ENCODE measurements at regions not wholly inside any gene's neighbourhood (a gene's known extent, or its start where the extent isn't known, plus 50 kb on each side); places are given as distances from the start of the nearest gene placed in this dataset.
"Not testable (repeated sequence)": the region's sequence is repeated elsewhere in the genome, so short reads cannot be mapped to it uniquely, and the experiment has no call there.

DNA sequence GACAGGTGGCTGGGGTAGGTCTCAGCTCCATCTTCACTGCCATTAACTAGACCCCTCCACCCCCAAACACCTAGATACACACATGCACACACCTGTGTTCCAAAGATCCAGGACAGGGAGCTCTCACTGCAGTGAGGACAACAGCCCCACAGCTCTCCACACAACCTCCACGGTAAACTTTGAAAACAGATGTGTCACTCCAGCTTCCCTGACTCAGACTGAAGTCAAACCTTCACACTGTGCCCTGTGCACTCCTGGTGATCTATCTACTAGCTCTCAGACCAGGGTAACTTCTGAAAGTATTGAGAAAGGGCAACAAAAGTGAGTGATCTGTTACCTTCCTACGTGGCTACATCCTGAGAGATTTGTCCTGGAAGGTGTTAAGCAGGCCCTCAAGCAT is 519.8 kb downstream of the XPNPEP1 start:
- no peak for DNase-seq

GRCh38 chr10:109393425-109393824 is 529.9 kb downstream of the XPNPEP1 start:
- no peak for DNase-seq

GRCh38 chr10:109386921-109387320 is 536.4 kb downstream of the XPNPEP1 start:
- DNase-seq = no peak

- no peak for DNase-seq
Observed at GRCh38 chr10:109386101-109386500, 537.2 kb downstream of the XPNPEP1 start.

DNA sequence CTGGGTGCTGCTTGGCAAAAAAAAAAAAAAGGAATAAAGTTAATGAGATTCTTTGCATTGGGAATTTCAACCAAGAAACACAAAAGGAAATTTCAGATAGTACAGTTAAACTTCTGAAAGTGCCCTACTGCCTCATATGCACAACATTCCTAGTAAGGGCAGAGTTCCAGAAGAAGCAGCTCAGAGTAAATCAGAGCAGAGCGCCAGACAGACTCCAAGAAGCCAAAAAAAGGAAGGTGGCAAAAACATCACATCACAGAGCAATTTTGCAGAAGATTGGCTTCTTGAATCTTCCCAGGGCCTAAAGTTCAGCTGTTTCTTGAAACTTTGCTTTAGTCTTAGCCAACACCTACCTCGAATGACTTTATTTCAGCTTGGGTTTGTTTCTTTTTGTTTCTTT is 544.1 kb downstream of the XPNPEP1 start:
- DNase-seq = no peak

- no peak for DNase-seq
Observed at GRCh38 chr10:109374215-109374614, 549.1 kb downstream of the XPNPEP1 start.

DNA sequence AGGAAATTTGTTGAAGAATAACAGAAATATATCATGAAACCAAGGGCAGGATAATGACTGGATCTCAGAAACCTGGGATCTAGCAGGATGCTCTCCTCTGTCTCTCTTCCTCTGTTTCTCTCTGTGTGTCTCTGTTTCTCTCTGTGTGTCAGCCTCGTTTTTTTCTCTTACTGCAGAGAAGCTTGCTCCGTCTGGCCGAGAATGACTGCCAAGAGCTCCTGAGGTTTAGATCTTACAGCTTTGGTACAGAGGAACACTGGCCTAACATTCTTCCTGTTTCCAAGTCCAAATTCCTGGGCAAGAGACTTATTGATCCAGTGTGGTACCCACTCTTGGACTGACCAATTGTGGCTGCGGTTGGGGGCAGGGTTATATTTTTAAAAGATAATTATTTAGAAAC is 564.0 kb downstream of the XPNPEP1 start:
- no peak for DNase-seq

- no peak for DNase-seq
Observed at GRCh38 chr10:109358325-109358724, 565.0 kb downstream of the XPNPEP1 start.

GRCh38 chr10:109348324-109348723 is 575.0 kb downstream of the XPNPEP1 start:
- DNase-seq = no peak

GRCh38 chr10:109343293-109343692 is 580.0 kb downstream of the XPNPEP1 start:
- DNase-seq = no peak

GRCh38 chr10:109341986-109342385 is 581.3 kb downstream of the XPNPEP1 start:
- no peak for DNase-seq

DNA sequence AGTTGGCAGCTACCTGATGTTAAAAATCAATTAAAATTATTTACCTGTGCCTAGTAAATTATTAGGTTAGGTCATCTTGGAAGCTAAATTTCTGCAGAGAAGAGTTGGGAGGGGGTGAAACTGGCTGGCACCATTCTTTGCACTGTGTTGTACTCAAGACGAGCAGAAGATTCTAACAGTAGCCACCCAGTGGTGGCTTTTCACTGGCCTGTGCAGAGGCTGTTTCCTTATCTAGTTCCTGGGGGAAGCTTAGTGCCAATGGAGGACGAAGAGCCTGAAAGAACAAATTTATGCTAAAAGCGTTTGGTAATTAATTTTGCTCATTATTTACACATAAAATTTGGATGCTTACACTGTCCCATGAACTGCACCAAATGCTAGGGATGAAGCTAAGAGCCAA is 595.3 kb downstream of the XPNPEP1 start:
- DNase-seq = no peak

GRCh38 chr10:109327266-109327665 is 596.0 kb downstream of the XPNPEP1 start:
- no peak for DNase-seq

GRCh38 chr10:109324721-109325120 is 598.6 kb downstream of the XPNPEP1 start:
- DNase-seq = no peak

DNA sequence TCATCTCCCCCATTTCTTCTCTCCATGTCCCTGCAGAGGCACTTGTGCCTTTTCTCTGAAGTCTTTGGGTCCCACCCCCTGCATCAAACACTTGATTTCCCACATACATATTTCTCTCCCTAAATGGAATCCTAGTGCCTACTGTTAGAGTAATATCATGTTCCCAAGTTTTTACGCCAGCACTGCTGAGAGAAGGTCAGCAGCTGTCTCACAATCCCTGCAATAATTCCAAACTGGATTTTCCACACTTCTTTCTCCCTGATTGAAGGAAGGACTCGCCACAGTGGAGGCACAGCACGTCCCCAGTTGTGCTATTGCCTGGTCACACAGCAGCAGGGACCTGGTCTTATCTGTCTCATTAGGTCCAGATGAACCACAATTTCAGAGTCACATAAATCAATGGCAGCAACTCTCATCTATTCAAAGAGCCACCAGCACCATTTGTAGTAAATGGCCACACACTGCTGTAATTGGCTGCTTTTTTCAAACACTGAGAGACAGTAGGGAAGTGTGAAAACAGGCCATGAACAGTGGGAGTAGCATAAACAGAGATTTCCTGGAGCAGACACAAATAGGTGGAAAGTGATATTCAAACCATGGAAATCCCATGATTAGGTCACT is 605.5 kb downstream of the XPNPEP1 start:
- no peak for DNase-seq

GRCh38 chr10:109314016-109314415 is 609.3 kb downstream of the XPNPEP1 start:
- not testable (repeated sequence) for DNase-seq

GRCh38 chr10:109312555-109312954 is 610.8 kb downstream of the XPNPEP1 start:
- DNase-seq = not testable (repeated sequence)

GRCh38 chr10:109308971-109309370 is 614.3 kb downstream of the XPNPEP1 start:
- no peak for DNase-seq

DNA sequence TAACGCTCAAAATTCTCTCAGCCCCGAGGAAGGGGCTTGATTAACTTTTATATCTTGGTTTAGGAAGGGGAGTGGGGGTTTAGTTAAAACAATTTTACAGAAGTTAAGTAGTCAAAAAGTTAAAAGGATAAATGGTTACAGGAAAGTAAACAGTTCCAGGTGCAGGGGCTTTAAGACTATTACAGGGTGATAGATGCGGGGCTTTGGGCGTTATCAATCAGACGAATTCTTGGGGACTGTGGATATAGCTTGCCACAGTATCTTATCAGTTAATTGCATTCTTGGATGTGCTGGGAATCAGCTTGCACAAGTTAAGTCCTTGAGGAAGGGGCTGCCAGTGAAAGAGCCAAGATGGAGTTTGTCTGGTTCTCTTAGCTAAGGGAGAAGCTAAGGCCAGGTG is 616.2 kb downstream of the XPNPEP1 start:
- DNase-seq = not testable (repeated sequence)

DNA sequence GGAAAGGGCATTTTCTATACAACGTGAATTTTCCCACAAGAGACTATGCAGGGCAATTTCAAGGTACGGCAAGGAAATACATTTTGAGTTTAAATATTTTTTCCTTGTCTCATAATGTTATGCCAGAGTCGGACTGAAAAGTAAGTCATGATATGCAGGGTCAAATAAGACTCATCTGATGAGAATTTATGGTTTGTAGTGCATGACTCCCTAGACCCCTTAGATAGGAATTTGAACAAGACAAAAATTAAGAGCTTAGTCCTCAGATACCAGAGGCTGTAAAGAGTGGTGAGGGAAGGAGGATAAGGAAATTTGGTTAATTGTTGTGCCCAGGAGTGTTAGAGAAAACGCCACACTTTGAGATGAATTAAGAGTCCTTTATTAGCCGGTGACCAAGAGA is 616.6 kb downstream of the XPNPEP1 start:
- no peak for DNase-seq

- DNase-seq = no peak
Observed at GRCh38 chr10:109287858-109288257, 635.5 kb downstream of the XPNPEP1 start.

GRCh38 chr10:109282510-109282909 is 640.8 kb downstream of the XPNPEP1 start:
- no peak for DNase-seq

GRCh38 chr10:109281347-109281746 is 642.0 kb downstream of the XPNPEP1 start:
- no peak for DNase-seq

DNA sequence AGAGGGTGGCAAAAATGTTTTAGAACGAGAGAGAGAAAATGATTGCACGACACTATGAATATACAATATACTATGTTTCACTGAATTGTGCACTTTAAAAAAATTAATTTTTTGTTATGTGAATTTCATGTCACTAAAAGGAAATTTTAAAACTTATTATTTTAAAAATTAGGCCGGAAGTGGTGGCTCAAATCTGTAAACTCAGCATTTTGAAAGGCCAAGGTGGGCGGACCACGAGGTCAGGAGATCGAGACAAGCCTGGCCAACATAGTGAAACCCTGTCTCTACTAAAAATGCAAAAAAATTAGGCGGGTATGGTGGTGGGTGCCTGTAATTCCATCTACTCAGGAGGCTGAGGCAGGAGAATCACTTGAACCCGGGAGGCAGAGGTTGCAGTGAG is 642.5 kb downstream of the XPNPEP1 start:
- DNase-seq = no peak

DNA sequence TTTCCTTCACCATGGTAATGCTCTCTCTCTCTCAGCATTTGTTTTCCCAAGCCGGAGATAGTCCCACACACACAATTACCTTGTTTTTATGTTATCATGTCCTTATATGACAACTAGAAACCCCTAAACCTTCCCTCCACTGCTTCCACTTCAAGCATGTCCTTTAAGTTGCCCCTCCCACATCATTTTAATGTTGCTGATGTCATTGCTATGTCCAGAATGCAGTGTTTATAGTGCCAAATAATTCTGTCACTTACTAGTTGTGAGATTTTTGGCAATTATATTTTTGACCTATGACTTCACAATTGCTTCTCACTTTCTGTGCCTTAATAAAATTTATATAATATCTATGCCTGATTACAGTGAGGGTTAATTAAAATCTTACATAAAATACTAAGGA is 645.9 kb downstream of the XPNPEP1 start:
- no peak for DNase-seq
